Neural progenitor cell (in vitro differentiated cells): ENCODE measurements at regions not wholly inside any gene's neighbourhood (a gene's known extent, or its start where the extent isn't known, plus 50 kb on each side); places are given as distances from the start of the nearest gene placed in this dataset.

Experiments
- EZH2 ChIP-seq: fragments of 200-600 bp; sonication (generic); IDR thresholded peaks from 2 replicates; pipeline ENCODE4 v1.6.1; 2017; ENCODE audit warnings: antibody characterized with exemption, mild to moderate bottlenecking, moderate library complexity
- TF ChIP-seq, protein P1 (sequence below): fragments of 200-600 bp; sonication (generic); IDR thresholded peaks from 2 replicates; pipeline ENCODE4 v1.5.1; 2017; ENCODE audit warnings: antibody characterized with exemption, mild to moderate bottlenecking

DNA sequence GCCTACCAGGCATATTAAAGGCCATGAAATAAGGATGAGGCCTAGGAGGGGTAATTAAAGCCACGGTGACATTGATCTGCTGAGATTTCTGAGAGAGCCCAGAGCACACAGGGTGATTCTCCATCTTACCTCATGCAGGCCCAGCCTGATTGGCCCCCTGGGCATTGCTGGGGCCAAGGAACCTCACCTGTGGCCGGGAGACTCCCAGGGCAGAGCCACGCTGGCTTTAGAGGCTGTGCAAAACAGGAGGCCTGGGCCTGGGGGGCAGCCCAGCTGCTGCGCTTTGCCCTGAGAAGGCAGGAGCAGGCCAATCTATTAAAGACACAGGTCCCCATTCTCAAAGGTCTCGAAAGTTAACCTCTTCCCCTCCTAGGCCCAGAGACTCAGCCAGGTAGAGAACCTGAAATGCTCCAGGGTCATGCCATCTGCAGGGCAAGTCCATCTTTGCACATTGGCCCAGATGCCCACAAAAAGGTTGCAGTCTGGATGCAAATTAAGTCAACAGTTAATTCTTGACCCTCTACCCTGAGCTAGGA is 1099.7 kb downstream of the BCL11B start:
- TF ChIP-seq, protein P1, sequence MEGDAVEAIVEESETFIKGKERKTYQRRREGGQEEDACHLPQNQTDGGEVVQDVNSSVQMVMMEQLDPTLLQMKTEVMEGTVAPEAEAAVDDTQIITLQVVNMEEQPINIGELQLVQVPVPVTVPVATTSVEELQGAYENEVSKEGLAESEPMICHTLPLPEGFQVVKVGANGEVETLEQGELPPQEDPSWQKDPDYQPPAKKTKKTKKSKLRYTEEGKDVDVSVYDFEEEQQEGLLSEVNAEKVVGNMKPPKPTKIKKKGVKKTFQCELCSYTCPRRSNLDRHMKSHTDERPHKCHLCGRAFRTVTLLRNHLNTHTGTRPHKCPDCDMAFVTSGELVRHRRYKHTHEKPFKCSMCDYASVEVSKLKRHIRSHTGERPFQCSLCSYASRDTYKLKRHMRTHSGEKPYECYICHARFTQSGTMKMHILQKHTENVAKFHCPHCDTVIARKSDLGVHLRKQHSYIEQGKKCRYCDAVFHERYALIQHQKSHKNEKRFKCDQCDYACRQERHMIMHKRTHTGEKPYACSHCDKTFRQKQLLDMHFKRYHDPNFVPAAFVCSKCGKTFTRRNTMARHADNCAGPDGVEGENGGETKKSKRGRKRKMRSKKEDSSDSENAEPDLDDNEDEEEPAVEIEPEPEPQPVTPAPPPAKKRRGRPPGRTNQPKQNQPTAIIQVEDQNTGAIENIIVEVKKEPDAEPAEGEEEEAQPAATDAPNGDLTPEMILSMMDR = no peak
- TF ChIP-seq EZH2 = no peak
